ENCODE measurements at regions not wholly inside any gene's neighbourhood (a gene's known extent, or its start where the extent isn't known, plus 50 kb on each side); places are given as distances from the start of the nearest gene placed in this dataset.

- no peak for TF ChIP-seq YY1 (IDR thresholded peaks at IDR 0.05; ENCODE audit: insufficient read depth, insufficient read length)
- TF ChIP-seq ZNF274 (IDR thresholded peaks at IDR 0.05; ENCODE audit: low read depth, low read length), result no peak
Measured at GRCh38 chr12:58795825-58796224, 124.5 kb downstream of the LRIG3 start.
